ENCODE measurements at regions not wholly inside any gene's neighbourhood (a gene's known extent, or its start where the extent isn't known, plus 50 kb on each side); places are given as distances from the start of the nearest gene placed in this dataset.
"Not testable (repeated sequence)": the region's sequence is repeated elsewhere in the genome, so short reads cannot be mapped to it uniquely, and the experiment has no call there.

GRCh38 chr12:73699318-73699717 lies 838.3 kb upstream of the ATXN7L3B start:
- no peak for DNase-seq (ENCODE audit: low spot score)

- no peak for DNase-seq (ENCODE audit: low spot score)
Observed at GRCh38 chr12:73714655-73715054, 823.0 kb upstream of the ATXN7L3B start.

GRCh38 chr12:73716143-73716542 lies 821.5 kb upstream of the ATXN7L3B start:
- DNase-seq (ENCODE audit: low spot score): not testable (repeated sequence)

GRCh38 chr12:73719223-73719622 lies 818.4 kb upstream of the ATXN7L3B start:
- no peak for DNase-seq (ENCODE audit: low spot score)

GRCh38 chr12:73726881-73727280 lies 810.8 kb upstream of the ATXN7L3B start:
- no peak for DNase-seq (ENCODE audit: low spot score)

- no peak for DNase-seq (ENCODE audit: low spot score)
Observed at GRCh38 chr12:73731658-73732057, 806.0 kb upstream of the ATXN7L3B start.

- DNase-seq (ENCODE audit: low spot score): peak; percentile 0
Observed at GRCh38 chr12:73769337-73769736, 768.3 kb upstream of the ATXN7L3B start.

GRCh38 chr12:73798523-73798922 lies 739.1 kb upstream of the ATXN7L3B start:
- DNase-seq (ENCODE audit: low spot score): no peak

- no peak for DNase-seq (ENCODE audit: low spot score)
Observed at GRCh38 chr12:73815072-73815645, 722.5 kb upstream of the ATXN7L3B start.

GRCh38 chr12:73817161-73817560 lies 720.5 kb upstream of the ATXN7L3B start:
- DNase-seq (ENCODE audit: low spot score): no peak

GRCh38 chr12:73833746-73834145 lies 703.9 kb upstream of the ATXN7L3B start:
- no peak for DNase-seq (ENCODE audit: low spot score)

GRCh38 chr12:73841963-73842362 lies 695.7 kb upstream of the ATXN7L3B start:
- DNase-seq (ENCODE audit: low spot score): no peak

GRCh38 chr12:73863546-73863945 lies 674.1 kb upstream of the ATXN7L3B start:
- peak; percentile 2 for DNase-seq (ENCODE audit: low spot score)

- no peak for DNase-seq (ENCODE audit: low spot score)
Observed at GRCh38 chr12:73867147-73867546, 670.5 kb upstream of the ATXN7L3B start.

GRCh38 chr12:73877291-73877690 lies 660.3 kb upstream of the ATXN7L3B start:
- not testable (repeated sequence) for DNase-seq (ENCODE audit: low spot score)

GRCh38 chr12:73892201-73892600 lies 645.4 kb upstream of the ATXN7L3B start:
- no peak for DNase-seq (ENCODE audit: low spot score)

- DNase-seq (ENCODE audit: low spot score): no peak
Observed at GRCh38 chr12:73898645-73899044, 639.0 kb upstream of the ATXN7L3B start.

GRCh38 chr12:73902260-73902659 lies 635.4 kb upstream of the ATXN7L3B start:
- no peak for DNase-seq (ENCODE audit: low spot score)

- no peak for DNase-seq (ENCODE audit: low spot score)
Observed at GRCh38 chr12:73906757-73907156, 630.9 kb upstream of the ATXN7L3B start.

- DNase-seq (ENCODE audit: low spot score): peak; percentile 28
Observed at GRCh38 chr12:73935817-73936216, 601.8 kb upstream of the ATXN7L3B start.

- DNase-seq (ENCODE audit: low spot score): no peak
Observed at GRCh38 chr12:73947326-73948026, 590.2 kb upstream of the ATXN7L3B start.

- DNase-seq (ENCODE audit: low spot score): no peak
Observed at GRCh38 chr12:73950507-73950906, 587.1 kb upstream of the ATXN7L3B start.

GRCh38 chr12:73951956-73952703 lies 585.5 kb upstream of the ATXN7L3B start:
- no peak for DNase-seq (ENCODE audit: low spot score)
